ENCODE measurements at regions not wholly inside any gene's neighbourhood (a gene's known extent, or its start where the extent isn't known, plus 50 kb on each side); places are given as distances from the start of the nearest gene placed in this dataset.

- Histone ChIP-seq H3K9me3 (no peaks in the 10 kb centered on the region), H3K36me3 (no peaks in the 10 kb centered on the region), H3K27me3 (replicated peaks in 1 of 7) (no peaks in the 10 kb centered on the region), H3K4me3 (no peak overlapping the region), H3K4me1 (no peaks in the 10 kb centered on the region), H3K27ac (no peak overlapping the region)
- DNase-seq, result no peak
- intact Hi-C loops (cut with DNase I; ENCODE audit: low total_unique reads), result no loop called here
- no peak for TF ChIP-seq POLR2A (IDR thresholded peaks at IDR 0.05)
- TF ChIP-seq POLR2AphosphoS5 (IDR thresholded peaks at IDR 0.05), result no peak
- TF ChIP-seq, protein P1, sequence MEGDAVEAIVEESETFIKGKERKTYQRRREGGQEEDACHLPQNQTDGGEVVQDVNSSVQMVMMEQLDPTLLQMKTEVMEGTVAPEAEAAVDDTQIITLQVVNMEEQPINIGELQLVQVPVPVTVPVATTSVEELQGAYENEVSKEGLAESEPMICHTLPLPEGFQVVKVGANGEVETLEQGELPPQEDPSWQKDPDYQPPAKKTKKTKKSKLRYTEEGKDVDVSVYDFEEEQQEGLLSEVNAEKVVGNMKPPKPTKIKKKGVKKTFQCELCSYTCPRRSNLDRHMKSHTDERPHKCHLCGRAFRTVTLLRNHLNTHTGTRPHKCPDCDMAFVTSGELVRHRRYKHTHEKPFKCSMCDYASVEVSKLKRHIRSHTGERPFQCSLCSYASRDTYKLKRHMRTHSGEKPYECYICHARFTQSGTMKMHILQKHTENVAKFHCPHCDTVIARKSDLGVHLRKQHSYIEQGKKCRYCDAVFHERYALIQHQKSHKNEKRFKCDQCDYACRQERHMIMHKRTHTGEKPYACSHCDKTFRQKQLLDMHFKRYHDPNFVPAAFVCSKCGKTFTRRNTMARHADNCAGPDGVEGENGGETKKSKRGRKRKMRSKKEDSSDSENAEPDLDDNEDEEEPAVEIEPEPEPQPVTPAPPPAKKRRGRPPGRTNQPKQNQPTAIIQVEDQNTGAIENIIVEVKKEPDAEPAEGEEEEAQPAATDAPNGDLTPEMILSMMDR (IDR thresholded peaks at IDR 0.05 in 8 of 11, conservative IDR thresholded peaks at IDR 0.05 in 3 of 11), result no peak
- WGBS, 5 donors, result 54 to 68% (median 59%) methylated on average over 4 of the region's 4 CpGs
Observed at GRCh38 chr12:126898562-126898961, 1368.4 kb upstream of the TMEM132C start.

DNA sequence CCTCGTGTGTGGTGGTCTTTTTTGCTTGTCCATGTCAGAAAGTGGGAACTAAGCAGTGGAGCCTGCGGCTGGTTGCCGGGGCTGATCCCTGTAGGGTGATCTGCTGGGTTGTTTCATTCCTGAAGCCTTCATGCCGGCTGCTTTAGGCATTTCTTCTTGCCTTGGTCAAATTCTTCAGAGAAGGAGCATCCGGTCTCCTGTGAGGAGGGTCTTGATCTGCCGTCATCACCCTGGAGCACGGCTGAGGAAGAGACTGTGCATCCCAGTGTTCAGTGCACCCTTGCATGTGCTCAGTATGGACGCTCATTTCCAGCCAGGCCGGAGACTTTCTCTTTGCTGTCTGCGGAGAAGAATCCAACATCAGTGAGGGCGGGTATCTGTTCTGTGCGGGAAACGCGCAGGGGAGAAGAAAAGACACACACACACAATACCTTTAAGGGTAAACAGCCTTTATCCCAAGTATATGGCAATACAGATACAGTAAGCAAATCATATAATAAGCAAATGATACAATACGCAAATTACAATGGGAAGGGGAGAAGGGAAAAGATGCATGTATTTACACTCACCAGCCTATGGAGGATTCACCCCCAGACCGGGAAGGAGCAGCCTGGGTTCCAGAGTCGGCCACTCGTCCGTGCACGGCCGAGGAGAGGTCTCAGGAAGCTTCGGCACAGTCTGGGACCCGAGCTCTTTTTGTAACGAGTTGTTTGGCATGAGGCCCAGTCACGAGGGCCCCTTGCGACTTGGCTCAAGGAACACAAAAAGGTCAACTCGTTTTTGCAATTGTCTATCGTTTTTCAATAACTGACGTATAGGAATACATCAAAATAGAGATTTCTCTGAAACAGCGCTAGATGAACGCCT lies 1366.8 kb upstream of the TMEM132C start:
- intact Hi-C loops (cut with DNase I; ENCODE audit: low total_unique reads), result no loop called here
- no peak overlapping the region for H3K4me3 ChIP-seq
- no peaks in the 10 kb centered on the region for H3K36me3 ChIP-seq
- H3K27me3 ChIP-seq (replicated peaks in 1 of 7), result no peaks in the 10 kb centered on the region
- no peaks in the 10 kb centered on the region for H3K4me1 ChIP-seq
- no peaks in the 10 kb centered on the region for H3K9me3 ChIP-seq
- no peak overlapping the region for H3K27ac ChIP-seq
- 79 to 88% (median 82%) methylated on average over 31 of the region's 31 CpGs for WGBS, 5 donors
- TF ChIP-seq, protein P1 (IDR thresholded peaks at IDR 0.05 in 8 of 11, conservative IDR thresholded peaks at IDR 0.05 in 3 of 11), result no peak
- TF ChIP-seq POLR2A (IDR thresholded peaks at IDR 0.05) (no peak), POLR2AphosphoS5 (IDR thresholded peaks at IDR 0.05) (no peak)
- no peak for DNase-seq

GRCh38 chr12:126903027-126903876 lies 1363.7 kb upstream of the TMEM132C start:
- Histone ChIP-seq H3K36me3 (no peaks in the 10 kb centered on the region), H3K27me3 (replicated peaks in 1 of 7) (no peaks in the 10 kb centered on the region), H3K27ac (no peak overlapping the region), H3K4me3 (no peak overlapping the region), H3K9me3 (no peaks in the 10 kb centered on the region), H3K4me1 (no peaks in the 10 kb centered on the region)
- no peak for DNase-seq
- 65 to 73% (median 69%) methylated on average over 9 of the region's 9 CpGs for WGBS, 5 donors
- TF ChIP-seq, protein P1 (IDR thresholded peaks at IDR 0.05 in 8 of 11, conservative IDR thresholded peaks at IDR 0.05 in 3 of 11), result no peak
- no peak for TF ChIP-seq POLR2A (IDR thresholded peaks at IDR 0.05)
- no peak for TF ChIP-seq POLR2AphosphoS5 (IDR thresholded peaks at IDR 0.05)
- intact Hi-C loops (cut with DNase I; ENCODE audit: low total_unique reads), result no loop called here

GRCh38 chr12:126905752-126906151 lies 1361.2 kb upstream of the TMEM132C start:
- peaks cover 0 to 4% (median 0%) of the 10 kb centered on the region in 7 donors for H3K27me3 ChIP-seq (replicated peaks in 1 of 7)
- no peaks in the 10 kb centered on the region for H3K36me3 ChIP-seq
- intact Hi-C loops (cut with DNase I; ENCODE audit: low total_unique reads), result no loop called here
- no peak overlapping the region for H3K27ac ChIP-seq
- WGBS, 5 donors, result 80 to 100% (median 98%) methylated on average over 1 to 2 of the region's 2 CpGs
- TF ChIP-seq, protein P1 (IDR thresholded peaks at IDR 0.05 in 8 of 11, conservative IDR thresholded peaks at IDR 0.05 in 3 of 11), result no peak
- TF ChIP-seq POLR2AphosphoS5 (IDR thresholded peaks at IDR 0.05), result no peak
- no peak for TF ChIP-seq POLR2A (IDR thresholded peaks at IDR 0.05)
- H3K4me3 ChIP-seq, result no peak overlapping the region
- no peaks in the 10 kb centered on the region for H3K9me3 ChIP-seq
- H3K4me1 ChIP-seq, result no peaks in the 10 kb centered on the region
- no peak for DNase-seq
